Stimulated activated effector memory CD8-positive, alpha-beta T cell treated with anti-CD3 and anti-CD28 coated beads, Interleukin-12 subunit alpha, Interleukin-12 subunit beta, amount 100 ng/mL, for 72 hours (primary cell): ENCODE measurements at regions not wholly inside any gene's neighbourhood (a gene's known extent, or its start where the extent isn't known, plus 50 kb on each side); places are given as distances from the start of the nearest gene placed in this dataset.

Experiments used
- ATAC-seq: fragments of 150-1000 bp; cut with Tn5 transposase; 2 replicates; pipeline ENCODE4 v1.10.0; 2021
- DNase-seq, 2 donors: peaks; one replicate each; pipeline ENCODE4 v3.0.0; 2021 to 2022; ENCODE audit warnings: low spot score in 2 of 2
- H3K27ac Mint-ChIP-seq: one replicate; pipeline ENCODE4 v1.8.0; 2022; ENCODE audit warnings: mild to moderate bottlenecking, mixed read lengths
- H3K36me3 Mint-ChIP-seq: one replicate; pipeline ENCODE4 v1.8.0; 2022; ENCODE audit warnings: mild to moderate bottlenecking, mixed read lengths
- H3K4me1 Mint-ChIP-seq: one replicate; pipeline ENCODE4 v1.8.0; 2022; ENCODE audit warnings: mixed read lengths
- H3K4me3 Mint-ChIP-seq: one replicate; pipeline ENCODE4 v1.8.0; 2022; ENCODE audit warnings: mild to moderate bottlenecking, mixed read lengths
- H3K9me3 Mint-ChIP-seq: one replicate; pipeline ENCODE4 v1.8.0; 2022; ENCODE audit warnings: mixed read lengths

- Mint-ChIP-seq H3K27ac (no peak overlapping the region), H3K36me3 (no peaks in the 10 kb centered on the region), H3K9me3 (peaks cover 5% of the 10 kb centered on the region), H3K4me3 (no peak overlapping the region), H3K4me1 (no peaks in the 10 kb centered on the region)
- no peak for DNase-seq
- no peak for ATAC-seq
These were observed 225.7 kb downstream of the DPH6 start for GRCh38 chr15:35320158-35320780.

GRCh38 chr15:35319354-35319753, 226.6 kb downstream of the DPH6 start:
- no peak for ATAC-seq
- H3K27ac Mint-ChIP-seq, result no peak overlapping the region
- peaks cover 5% of the 10 kb centered on the region for H3K9me3 Mint-ChIP-seq
- DNase-seq, result no peak
- H3K4me1 Mint-ChIP-seq, result no peaks in the 10 kb centered on the region
- no peaks in the 10 kb centered on the region for H3K36me3 Mint-ChIP-seq
- no peak overlapping the region for H3K4me3 Mint-ChIP-seq

GRCh38 chr15:35317217-35317616, 228.7 kb downstream of the DPH6 start:
- ATAC-seq, result no peak
- H3K36me3 Mint-ChIP-seq, result no peaks in the 10 kb centered on the region
- DNase-seq, result no peak
- no peak overlapping the region for H3K4me3 Mint-ChIP-seq
- peaks cover 11% of the 10 kb centered on the region for H3K9me3 Mint-ChIP-seq
- no peak overlapping the region for H3K27ac Mint-ChIP-seq
- no peaks in the 10 kb centered on the region for H3K4me1 Mint-ChIP-seq

GRCh38 chr15:35312344-35312743, 227.2 kb upstream of the NANOGP8 start:
- Mint-ChIP-seq H3K36me3 (no peaks in the 10 kb centered on the region), H3K9me3 (peaks cover 11% of the 10 kb centered on the region), H3K4me1 (no peaks in the 10 kb centered on the region), H3K27ac (no peak overlapping the region), H3K4me3 (no peak overlapping the region)
- DNase-seq (no peak), ATAC-seq (no peak)

- H3K36me3 Mint-ChIP-seq, result no peaks in the 10 kb centered on the region
- no peak overlapping the region for H3K27ac Mint-ChIP-seq
- no peak for DNase-seq
- H3K9me3 Mint-ChIP-seq, result peaks cover 8% of the 10 kb centered on the region
- no peak overlapping the region for H3K4me3 Mint-ChIP-seq
- ATAC-seq, result no peak
- H3K4me1 Mint-ChIP-seq, result no peaks in the 10 kb centered on the region
These were observed 226.5 kb upstream of the NANOGP8 start for GRCh38 chr15:35311615-35312014.

- H3K4me3 Mint-ChIP-seq, result no peak overlapping the region
- no peaks in the 10 kb centered on the region for H3K36me3 Mint-ChIP-seq
- H3K27ac Mint-ChIP-seq, result no peak overlapping the region
- H3K4me1 Mint-ChIP-seq, result no peaks in the 10 kb centered on the region
- H3K9me3 Mint-ChIP-seq, result peaks cover 6% of the 10 kb centered on the region
- DNase-seq (no peak), ATAC-seq (no peak)
These were observed 224.8 kb upstream of the NANOGP8 start for GRCh38 chr15:35309886-35310285.

GRCh38 chr15:35308802-35309201, 223.7 kb upstream of the NANOGP8 start:
- H3K9me3 Mint-ChIP-seq, result peaks cover 5% of the 10 kb centered on the region
- no peaks in the 10 kb centered on the region for H3K36me3 Mint-ChIP-seq
- no peaks in the 10 kb centered on the region for H3K4me1 Mint-ChIP-seq

GRCh38 chr15:35307676-35308075, 222.6 kb upstream of the NANOGP8 start:
- Mint-ChIP-seq H3K4me3 (no peak overlapping the region), H3K4me1 (no peaks in the 10 kb centered on the region), H3K27ac (no peak overlapping the region), H3K36me3 (no peaks in the 10 kb centered on the region), H3K9me3 (no peaks in the 10 kb centered on the region)
- ATAC-seq (no peak), DNase-seq (no peak)

More at GRCh38 chr15:35308802-35309201, 223.7 kb upstream of the NANOGP8 start:
- Mint-ChIP-seq H3K27ac (no peak overlapping the region), H3K4me3 (no peak overlapping the region)
- ATAC-seq (no peak), DNase-seq (no peak)

- H3K4me3 Mint-ChIP-seq, result no peak overlapping the region
- no peak for DNase-seq
- no peaks in the 10 kb centered on the region for H3K36me3 Mint-ChIP-seq
- H3K9me3 Mint-ChIP-seq, result no peaks in the 10 kb centered on the region
- ATAC-seq, result no peak
- no peaks in the 10 kb centered on the region for H3K4me1 Mint-ChIP-seq
- no peak overlapping the region for H3K27ac Mint-ChIP-seq
These were observed 221.9 kb upstream of the NANOGP8 start for GRCh38 chr15:35307026-35307425.

GRCh38 chr15:35306361-35306981, 221.4 kb upstream of the NANOGP8 start:
- H3K9me3 Mint-ChIP-seq, result no peaks in the 10 kb centered on the region
- no peaks in the 10 kb centered on the region for H3K36me3 Mint-ChIP-seq
- no peaks in the 10 kb centered on the region for H3K4me1 Mint-ChIP-seq
- no peak overlapping the region for H3K27ac Mint-ChIP-seq
- DNase-seq, result no peak
- no peak overlapping the region for H3K4me3 Mint-ChIP-seq
- no peak for ATAC-seq

GRCh38 chr15:35305946-35306345, 220.9 kb upstream of the NANOGP8 start:
- DNase-seq (no peak), ATAC-seq (no peak)
- H3K9me3 Mint-ChIP-seq, result no peaks in the 10 kb centered on the region
- no peak overlapping the region for H3K4me3 Mint-ChIP-seq
- no peaks in the 10 kb centered on the region for H3K4me1 Mint-ChIP-seq
- no peak overlapping the region for H3K27ac Mint-ChIP-seq
- H3K36me3 Mint-ChIP-seq, result no peaks in the 10 kb centered on the region

- no peaks in the 10 kb centered on the region for H3K4me1 Mint-ChIP-seq
- no peak for ATAC-seq
- no peaks in the 10 kb centered on the region for H3K36me3 Mint-ChIP-seq
- no peak overlapping the region for H3K4me3 Mint-ChIP-seq
- DNase-seq, result no peak
- H3K9me3 Mint-ChIP-seq, result no peaks in the 10 kb centered on the region
- no peak overlapping the region for H3K27ac Mint-ChIP-seq
These were observed 220.0 kb upstream of the NANOGP8 start for GRCh38 chr15:35305031-35305550.

- DNase-seq (no peak), ATAC-seq (no peak)
- Mint-ChIP-seq H3K27ac (no peak overlapping the region), H3K9me3 (no peaks in the 10 kb centered on the region), H3K4me3 (no peak overlapping the region), H3K36me3 (no peaks in the 10 kb centered on the region), H3K4me1 (no peaks in the 10 kb centered on the region)
These were observed 219.3 kb upstream of the NANOGP8 start for GRCh38 chr15:35304389-35304788.

GRCh38 chr15:35302334-35302733, 217.2 kb upstream of the NANOGP8 start:
- Mint-ChIP-seq H3K27ac (no peak overlapping the region), H3K36me3 (no peaks in the 10 kb centered on the region), H3K4me3 (no peak overlapping the region), H3K9me3 (no peaks in the 10 kb centered on the region), H3K4me1 (no peaks in the 10 kb centered on the region)
- DNase-seq (no peak), ATAC-seq (no peak)

GRCh38 chr15:35301088-35301487, 216.0 kb upstream of the NANOGP8 start:
- peaks cover 4% of the 10 kb centered on the region for H3K9me3 Mint-ChIP-seq
- no peak overlapping the region for H3K4me3 Mint-ChIP-seq
- H3K36me3 Mint-ChIP-seq, result no peaks in the 10 kb centered on the region
- H3K4me1 Mint-ChIP-seq, result no peaks in the 10 kb centered on the region
- ATAC-seq (no peak), DNase-seq (no peak)
- no peak overlapping the region for H3K27ac Mint-ChIP-seq

GRCh38 chr15:35299059-35299735, 214.1 kb upstream of the NANOGP8 start:
- DNase-seq, result no peak
- no peak for ATAC-seq
- no peak overlapping the region for H3K27ac Mint-ChIP-seq
- no peaks in the 10 kb centered on the region for H3K36me3 Mint-ChIP-seq
- no peak overlapping the region for H3K4me3 Mint-ChIP-seq
- H3K4me1 Mint-ChIP-seq, result no peaks in the 10 kb centered on the region
- H3K9me3 Mint-ChIP-seq, result peaks cover 4% of the 10 kb centered on the region
